ENCODE measurements at regions not wholly inside any gene's neighbourhood (a gene's known extent, or its start where the extent isn't known, plus 50 kb on each side); places are given as distances from the start of the nearest gene placed in this dataset.

GRCh38 chr12:71218616-71219015 is 60.8 kb upstream of the TSPAN8 start:
- no peak for DNase-seq (ENCODE audit: low read depth)
- Histone ChIP-seq H3K36me3 (ENCODE audit: control insufficient read depth, insufficient read depth, low read length) (no peaks in the 10 kb centered on the region), H3K4me3 (ENCODE audit: low read depth, low read length) (no peak overlapping the region), H3K27me3 (ENCODE audit: control insufficient read depth, insufficient read depth, low read length) (no peaks in the 10 kb centered on the region)
- no peak for TF ChIP-seq CTCF (IDR thresholded peaks at IDR 0.05; ENCODE audit: insufficient read depth, low read length, poor library complexity, severe bottlenecking)

DNA sequence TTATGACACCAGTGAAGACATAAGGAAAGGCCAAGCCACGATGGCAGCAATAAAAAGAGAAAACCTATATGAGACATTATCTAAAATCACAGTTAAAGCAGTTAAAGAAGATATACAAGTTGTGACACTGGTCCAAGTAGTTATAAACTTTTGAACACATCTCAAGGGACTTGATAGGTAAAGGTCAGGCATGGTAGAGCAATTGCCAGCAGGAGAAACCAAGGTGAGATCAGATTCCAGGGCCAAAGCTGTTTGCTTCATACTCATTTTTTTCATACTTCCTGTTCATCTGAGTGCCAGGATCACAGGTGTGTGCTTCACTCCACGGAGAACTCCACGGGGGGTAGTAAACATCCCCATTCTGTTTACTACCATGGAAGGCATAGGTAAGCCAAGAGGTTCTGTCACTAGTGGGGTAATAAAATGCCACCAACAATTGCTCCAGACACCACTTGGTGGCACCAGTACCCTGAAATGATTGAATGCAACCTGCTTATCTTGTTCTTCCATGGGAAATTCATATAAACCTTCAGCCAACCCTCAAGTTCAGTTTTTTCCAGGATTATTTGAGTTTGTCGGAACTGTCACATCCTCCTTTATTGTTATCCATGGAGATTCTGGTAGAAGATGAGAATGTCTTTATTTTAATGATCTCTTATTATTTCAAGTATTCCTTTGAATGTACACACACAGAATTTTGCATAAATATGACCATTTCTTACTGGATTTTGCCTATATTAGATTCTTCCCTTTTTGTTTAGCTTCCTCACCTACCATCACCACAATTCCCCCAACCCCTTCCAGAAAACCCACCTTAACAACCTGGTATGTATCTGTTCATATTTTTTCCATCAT is 59.2 kb upstream of the TSPAN8 start:
- Histone ChIP-seq H3K27me3 (ENCODE audit: control insufficient read depth, insufficient read depth, low read length) (no peaks in the 10 kb centered on the region), H3K4me3 (ENCODE audit: low read depth, low read length) (no peak overlapping the region), H3K36me3 (ENCODE audit: control insufficient read depth, insufficient read depth, low read length) (no peaks in the 10 kb centered on the region)
- DNase-seq (ENCODE audit: low read depth), result no peak
- peak; percentile 48 for TF ChIP-seq CTCF (IDR thresholded peaks at IDR 0.05; ENCODE audit: insufficient read depth, low read length, poor library complexity, severe bottlenecking)

DNA sequence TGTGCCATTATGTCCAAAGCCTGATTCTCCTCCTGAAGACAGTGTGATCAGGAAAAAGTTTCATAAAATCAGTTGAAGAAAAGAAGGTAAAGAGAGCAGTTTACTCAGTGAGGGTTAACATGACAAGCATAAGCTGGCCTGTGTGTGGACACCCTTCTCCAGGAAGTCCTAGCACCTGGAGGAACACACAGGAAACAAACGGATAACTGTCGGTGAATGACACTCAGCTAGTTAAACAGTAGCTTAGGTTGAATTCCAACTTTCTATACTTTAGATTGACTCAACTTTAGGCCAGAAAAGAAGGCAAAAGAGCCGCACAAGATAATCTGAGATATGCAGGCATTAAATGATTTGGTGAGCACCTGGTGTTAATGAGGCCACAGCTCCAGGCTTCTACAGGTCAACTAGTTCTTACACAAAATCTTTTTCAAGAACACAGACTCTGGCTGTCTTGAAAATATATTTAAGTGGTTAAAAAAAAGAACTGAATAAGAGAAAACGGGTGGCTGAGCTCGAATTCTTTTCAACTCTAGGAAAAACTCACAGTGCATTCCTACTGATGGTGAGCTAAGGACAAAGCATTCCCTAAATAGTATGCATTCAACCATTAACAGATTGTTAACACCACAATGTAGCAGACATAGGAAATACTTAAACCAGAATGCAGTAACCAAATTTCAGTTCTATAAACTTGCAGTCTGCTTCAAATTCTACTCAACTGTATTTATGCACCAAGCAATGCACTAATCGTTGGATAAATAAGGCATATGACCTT is 56.9 kb upstream of the TSPAN8 start:
- no peak for TF ChIP-seq CTCF (IDR thresholded peaks at IDR 0.05; ENCODE audit: insufficient read depth, low read length, poor library complexity, severe bottlenecking)
- H3K36me3 ChIP-seq (ENCODE audit: control insufficient read depth, insufficient read depth, low read length), result no peaks in the 10 kb centered on the region
- no peak overlapping the region for H3K4me3 ChIP-seq (ENCODE audit: low read depth, low read length)
- peak; percentile 41 for DNase-seq (ENCODE audit: low read depth)
- H3K27me3 ChIP-seq (ENCODE audit: control insufficient read depth, insufficient read depth, low read length), result no peaks in the 10 kb centered on the region

- H3K36me3 ChIP-seq (ENCODE audit: control insufficient read depth, insufficient read depth, low read length), result no peaks in the 10 kb centered on the region
- DNase-seq (ENCODE audit: low read depth), result no peak
- H3K27me3 ChIP-seq (ENCODE audit: control insufficient read depth, insufficient read depth, low read length), result no peaks in the 10 kb centered on the region
- TF ChIP-seq CTCF (IDR thresholded peaks at IDR 0.05; ENCODE audit: insufficient read depth, low read length, poor library complexity, severe bottlenecking), result no peak
- H3K4me3 ChIP-seq (ENCODE audit: low read depth, low read length), result no peak overlapping the region
These were observed 50.4 kb upstream of the TSPAN8 start for GRCh38 chr12:71208053-71208685.

Measured in kidney epithelial cell (primary cell).